Chondrocyte (in vitro differentiated cells): ENCODE measurements at regions not wholly inside any gene's neighbourhood (a gene's known extent, or its start where the extent isn't known, plus 50 kb on each side); places are given as distances from the start of the nearest gene placed in this dataset.

Experiments used
- DNase-seq: peaks from one replicate; pipeline ENCODE4 v3.0.0; 2021; ENCODE audit warnings: mixed read lengths, low spot score
- H3K27ac Mint-ChIP-seq: one replicate; pipeline ENCODE4 v1.8.0; 2021; ENCODE audit warnings: mild to moderate bottlenecking, moderate library complexity, mixed read lengths; ENCODE audit not compliant: unreplicated experiment
- H3K27me3 Mint-ChIP-seq: 2 replicates; pipeline ENCODE4 v1.8.0; 2021; ENCODE audit warnings: low read depth, mixed read lengths
- H3K36me3 Mint-ChIP-seq: 2 replicates; pipeline ENCODE4 v1.8.0; 2021; ENCODE audit warnings: low read depth, mixed read lengths
- H3K4me1 Mint-ChIP-seq: 2 replicates; pipeline ENCODE4 v1.8.0; 2021; ENCODE audit warnings: low read depth, mild to moderate bottlenecking, mixed read lengths
- H3K4me3 Mint-ChIP-seq: one replicate; pipeline ENCODE4 v1.8.0; 2021; ENCODE audit warnings: mild to moderate bottlenecking, moderate library complexity, mixed read lengths; ENCODE audit not compliant: unreplicated experiment
- H3K9me3 Mint-ChIP-seq: 2 replicates; pipeline ENCODE4 v1.8.0; 2021; ENCODE audit warnings: low read depth, mixed read lengths
- CTCF ChIP-seq: fragments of 200-600 bp; sonication (generic); IDR thresholded peaks from 2 replicates; pipeline ENCODE4 v1.5.0; 2021; ENCODE audit warnings: antibody characterized with exemption, mild to moderate bottlenecking, moderate library complexity

GRCh38 chr18:38768504-38768903, 1202.9 kb upstream of the CELF4 start:
- no peak for TF ChIP-seq CTCF
- Mint-ChIP-seq H3K4me1 (no peaks in the 10 kb centered on the region), H3K9me3 (peaks cover 7% of the 10 kb centered on the region), H3K4me3 (no peak overlapping the region), H3K27ac (no peak overlapping the region), H3K27me3 (no peaks in the 10 kb centered on the region), H3K36me3 (no peaks in the 10 kb centered on the region)
- no peak for DNase-seq

GRCh38 chr18:38759457-38759856, 1193.9 kb upstream of the CELF4 start:
- TF ChIP-seq CTCF, result no peak
- Mint-ChIP-seq H3K4me1 (no peaks in the 10 kb centered on the region), H3K36me3 (no peaks in the 10 kb centered on the region), H3K9me3 (peaks cover 7% of the 10 kb centered on the region), H3K27me3 (no peaks in the 10 kb centered on the region), H3K27ac (no peak overlapping the region), H3K4me3 (no peak overlapping the region)
- no peak for DNase-seq

GRCh38 chr18:38756436-38756835, 1190.8 kb upstream of the CELF4 start:
- no peaks in the 10 kb centered on the region for H3K36me3 Mint-ChIP-seq
- no peak overlapping the region for H3K4me3 Mint-ChIP-seq
- no peaks in the 10 kb centered on the region for H3K4me1 Mint-ChIP-seq
- no peak for TF ChIP-seq CTCF
- H3K27me3 Mint-ChIP-seq, result peaks cover 1% of the 10 kb centered on the region
- DNase-seq, result no peak
- peaks cover 4% of the 10 kb centered on the region for H3K9me3 Mint-ChIP-seq
- H3K27ac Mint-ChIP-seq, result no peak overlapping the region

GRCh38 chr18:38752430-38752829, 1186.8 kb upstream of the CELF4 start:
- no peak overlapping the region for H3K27ac Mint-ChIP-seq
- peaks cover 1% of the 10 kb centered on the region for H3K27me3 Mint-ChIP-seq
- TF ChIP-seq CTCF, result no peak
- H3K9me3 Mint-ChIP-seq, result no peaks in the 10 kb centered on the region
- H3K4me1 Mint-ChIP-seq, result no peaks in the 10 kb centered on the region
- no peak overlapping the region for H3K4me3 Mint-ChIP-seq
- DNase-seq, result no peak
- no peaks in the 10 kb centered on the region for H3K36me3 Mint-ChIP-seq

GRCh38 chr18:38751898-38752297, 1186.3 kb upstream of the CELF4 start:
- Mint-ChIP-seq H3K4me3 (no peak overlapping the region), H3K36me3 (no peaks in the 10 kb centered on the region)

More at GRCh38 chr18:38751898-38752297, 1186.3 kb upstream of the CELF4 start:
- Mint-ChIP-seq H3K9me3 (no peaks in the 10 kb centered on the region), H3K4me1 (no peaks in the 10 kb centered on the region), H3K27me3 (peaks cover 1% of the 10 kb centered on the region), H3K27ac (no peak overlapping the region)
- TF ChIP-seq CTCF, result no peak
- no peak for DNase-seq
